ENCODE measurements at regions not wholly inside any gene's neighbourhood (a gene's known extent, or its start where the extent isn't known, plus 50 kb on each side); places are given as distances from the start of the nearest gene placed in this dataset.

GRCh38 chr7:156543699-156544598 lies 96.6 kb upstream of the RNF32 start:
- DNase-seq (ENCODE audit: low read depth in 1 of 2, low spot score in 1 of 2), result no peak
- in situ Hi-C loops (cut with HindIII; ENCODE audit: low pct_unique_long_range_greater_than_20kb, low sequenced_read_pairs), result no loop called here
- no peak for TF ChIP-seq JUND (IDR thresholded peaks at IDR 0.05; ENCODE audit: low read depth)

- in situ Hi-C loops (cut with HindIII; ENCODE audit: low pct_unique_long_range_greater_than_20kb, low sequenced_read_pairs), result no loop called here
- DNase-seq (ENCODE audit: low read depth in 1 of 2, low spot score in 1 of 2), result no peak
- no peak for TF ChIP-seq JUND (IDR thresholded peaks at IDR 0.05; ENCODE audit: low read depth)
Measured at GRCh38 chr7:156540619-156541165, 99.9 kb upstream of the RNF32 start.

GRCh38 chr7:156539999-156540398 lies 100.6 kb upstream of the RNF32 start:
- no peak for DNase-seq (ENCODE audit: low read depth in 1 of 2, low spot score in 1 of 2)
- no peak for TF ChIP-seq JUND (IDR thresholded peaks at IDR 0.05; ENCODE audit: low read depth)
- in situ Hi-C loops (cut with HindIII; ENCODE audit: low pct_unique_long_range_greater_than_20kb, low sequenced_read_pairs), result no loop called here

- in situ Hi-C loops (cut with HindIII; ENCODE audit: low pct_unique_long_range_greater_than_20kb, low sequenced_read_pairs), result no loop called here
- no peak for DNase-seq (ENCODE audit: low read depth in 1 of 2, low spot score in 1 of 2)
- TF ChIP-seq JUND (IDR thresholded peaks at IDR 0.05; ENCODE audit: low read depth), result no peak
Measured at GRCh38 chr7:156537006-156537405, 103.6 kb upstream of the RNF32 start.

- TF ChIP-seq JUND (IDR thresholded peaks at IDR 0.05; ENCODE audit: low read depth), result no peak
- in situ Hi-C loops (cut with HindIII; ENCODE audit: low pct_unique_long_range_greater_than_20kb, low sequenced_read_pairs), result no loop called here
- DNase-seq (ENCODE audit: low read depth in 1 of 2, low spot score in 1 of 2), result no peak
Measured at GRCh38 chr7:156534925-156535324, 105.6 kb upstream of the RNF32 start.

- no peak for TF ChIP-seq JUND (IDR thresholded peaks at IDR 0.05; ENCODE audit: low read depth)
- in situ Hi-C loops (cut with HindIII; ENCODE audit: low pct_unique_long_range_greater_than_20kb, low sequenced_read_pairs), result no loop called here
Measured at GRCh38 chr7:156533964-156534363, 106.6 kb upstream of the RNF32 start.

GRCh38 chr7:156533420-156533819 lies 107.2 kb upstream of the RNF32 start:
- no peak for DNase-seq (ENCODE audit: low read depth in 1 of 2, low spot score in 1 of 2)
- no peak for TF ChIP-seq JUND (IDR thresholded peaks at IDR 0.05; ENCODE audit: low read depth)
- in situ Hi-C loops (cut with HindIII; ENCODE audit: low pct_unique_long_range_greater_than_20kb, low sequenced_read_pairs), result no loop called here

More at GRCh38 chr7:156533964-156534363, 106.6 kb upstream of the RNF32 start:
- no peak for DNase-seq (ENCODE audit: low read depth in 1 of 2, low spot score in 1 of 2)

GRCh38 chr7:156532016-156532602 lies 108.5 kb upstream of the RNF32 start:
- in situ Hi-C loops (cut with HindIII; ENCODE audit: low pct_unique_long_range_greater_than_20kb, low sequenced_read_pairs), result no loop called here
- no peak for DNase-seq (ENCODE audit: low read depth in 1 of 2, low spot score in 1 of 2)
- no peak for TF ChIP-seq JUND (IDR thresholded peaks at IDR 0.05; ENCODE audit: low read depth)

- in situ Hi-C loops (cut with HindIII; ENCODE audit: low pct_unique_long_range_greater_than_20kb, low sequenced_read_pairs), result no loop called here
- no peak for DNase-seq (ENCODE audit: low read depth in 1 of 2, low spot score in 1 of 2)
- no peak for TF ChIP-seq JUND (IDR thresholded peaks at IDR 0.05; ENCODE audit: low read depth)
Measured at GRCh38 chr7:156529956-156530355, 110.6 kb upstream of the RNF32 start.

GRCh38 chr7:156527458-156527890 lies 113.1 kb upstream of the RNF32 start:
- TF ChIP-seq JUND (IDR thresholded peaks at IDR 0.05; ENCODE audit: low read depth), result no peak
- no peak for DNase-seq (ENCODE audit: low read depth in 1 of 2, low spot score in 1 of 2)
- in situ Hi-C loops (cut with HindIII; ENCODE audit: low pct_unique_long_range_greater_than_20kb, low sequenced_read_pairs), result no loop called here

- in situ Hi-C loops (cut with HindIII; ENCODE audit: low pct_unique_long_range_greater_than_20kb, low sequenced_read_pairs), result no loop called here
- no peak for TF ChIP-seq JUND (IDR thresholded peaks at IDR 0.05; ENCODE audit: low read depth)
Measured at GRCh38 chr7:156524818-156525597, 115.6 kb upstream of the RNF32 start.

GRCh38 chr7:156523447-156524048 lies 117.0 kb upstream of the RNF32 start:
- no peak for DNase-seq (ENCODE audit: low read depth in 1 of 2, low spot score in 1 of 2)
- no peak for TF ChIP-seq JUND (IDR thresholded peaks at IDR 0.05; ENCODE audit: low read depth)
- in situ Hi-C loops (cut with HindIII; ENCODE audit: low pct_unique_long_range_greater_than_20kb, low sequenced_read_pairs), result no loop called here

More at GRCh38 chr7:156524818-156525597, 115.6 kb upstream of the RNF32 start:
- no peak for DNase-seq (ENCODE audit: low read depth in 1 of 2, low spot score in 1 of 2)
